Nephron progenitor cell (in vitro differentiated cells): ENCODE measurements at regions not wholly inside any gene's neighbourhood (a gene's known extent, or its start where the extent isn't known, plus 50 kb on each side); places are given as distances from the start of the nearest gene placed in this dataset.

Experiments used
- DNase-seq: peaks from one replicate; pipeline ENCODE4 v3.0.0; 2021
- H3K27ac Mint-ChIP-seq: 2 replicates; pipeline ENCODE4 v1.8.0; 2021; ENCODE audit warnings: mild to moderate bottlenecking, moderate library complexity, mixed read lengths
- H3K27me3 Mint-ChIP-seq: 2 replicates; pipeline ENCODE4 v1.8.0; 2021; ENCODE audit warnings: mild to moderate bottlenecking, low read depth, mixed read lengths; ENCODE audit not compliant: poor library complexity
- H3K36me3 Mint-ChIP-seq: 2 replicates; pipeline ENCODE4 v1.8.0; 2021; ENCODE audit warnings: low read depth, mixed read lengths
- H3K4me1 Mint-ChIP-seq: 2 replicates; pipeline ENCODE4 v1.8.0; 2021; ENCODE audit warnings: mixed read lengths
- H3K4me3 Mint-ChIP-seq: 2 replicates; pipeline ENCODE4 v1.8.0; 2021; ENCODE audit warnings: mild to moderate bottlenecking, moderate library complexity, mixed read lengths
- H3K9me3 Mint-ChIP-seq: 2 replicates; pipeline ENCODE4 v1.8.0; 2021; ENCODE audit warnings: mild to moderate bottlenecking, moderate library complexity, mixed read lengths
- TF ChIP-seq, protein P1 (sequence below): fragments of 200-600 bp; sonication (generic); IDR thresholded peaks from 2 replicates; pipeline ENCODE4 v1.5.0; 2021; ENCODE audit warnings: antibody characterized with exemption

DNA sequence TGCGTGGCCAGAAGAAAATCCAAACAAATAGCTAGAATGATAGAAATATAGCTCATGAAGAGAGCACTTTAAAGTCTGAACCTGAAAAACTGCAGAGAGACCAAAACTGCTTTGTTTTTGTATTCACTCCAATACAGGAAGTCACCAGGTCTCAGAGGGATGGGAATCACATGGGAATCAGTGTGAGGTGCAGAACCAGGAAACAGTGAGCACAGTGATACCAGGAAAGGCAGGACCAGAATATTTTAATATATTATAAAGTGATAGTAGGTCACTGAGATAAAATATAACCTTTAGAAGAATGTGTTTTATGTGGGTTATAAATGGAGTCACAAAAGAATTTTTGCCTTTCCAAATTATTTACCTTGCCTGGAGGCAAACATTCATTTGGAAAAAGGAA is 277.3 kb downstream of the CASP12 start:
- TF ChIP-seq, protein P1, sequence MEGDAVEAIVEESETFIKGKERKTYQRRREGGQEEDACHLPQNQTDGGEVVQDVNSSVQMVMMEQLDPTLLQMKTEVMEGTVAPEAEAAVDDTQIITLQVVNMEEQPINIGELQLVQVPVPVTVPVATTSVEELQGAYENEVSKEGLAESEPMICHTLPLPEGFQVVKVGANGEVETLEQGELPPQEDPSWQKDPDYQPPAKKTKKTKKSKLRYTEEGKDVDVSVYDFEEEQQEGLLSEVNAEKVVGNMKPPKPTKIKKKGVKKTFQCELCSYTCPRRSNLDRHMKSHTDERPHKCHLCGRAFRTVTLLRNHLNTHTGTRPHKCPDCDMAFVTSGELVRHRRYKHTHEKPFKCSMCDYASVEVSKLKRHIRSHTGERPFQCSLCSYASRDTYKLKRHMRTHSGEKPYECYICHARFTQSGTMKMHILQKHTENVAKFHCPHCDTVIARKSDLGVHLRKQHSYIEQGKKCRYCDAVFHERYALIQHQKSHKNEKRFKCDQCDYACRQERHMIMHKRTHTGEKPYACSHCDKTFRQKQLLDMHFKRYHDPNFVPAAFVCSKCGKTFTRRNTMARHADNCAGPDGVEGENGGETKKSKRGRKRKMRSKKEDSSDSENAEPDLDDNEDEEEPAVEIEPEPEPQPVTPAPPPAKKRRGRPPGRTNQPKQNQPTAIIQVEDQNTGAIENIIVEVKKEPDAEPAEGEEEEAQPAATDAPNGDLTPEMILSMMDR, result no peak
- Mint-ChIP-seq H3K4me3 (no peak overlapping the region), H3K9me3 (peaks cover 17% of the 10 kb centered on the region), H3K27ac (no peak overlapping the region), H3K36me3 (no peaks in the 10 kb centered on the region), H3K4me1 (no peaks in the 10 kb centered on the region), H3K27me3 (peaks cover 15% of the 10 kb centered on the region)
- no peak for DNase-seq

DNA sequence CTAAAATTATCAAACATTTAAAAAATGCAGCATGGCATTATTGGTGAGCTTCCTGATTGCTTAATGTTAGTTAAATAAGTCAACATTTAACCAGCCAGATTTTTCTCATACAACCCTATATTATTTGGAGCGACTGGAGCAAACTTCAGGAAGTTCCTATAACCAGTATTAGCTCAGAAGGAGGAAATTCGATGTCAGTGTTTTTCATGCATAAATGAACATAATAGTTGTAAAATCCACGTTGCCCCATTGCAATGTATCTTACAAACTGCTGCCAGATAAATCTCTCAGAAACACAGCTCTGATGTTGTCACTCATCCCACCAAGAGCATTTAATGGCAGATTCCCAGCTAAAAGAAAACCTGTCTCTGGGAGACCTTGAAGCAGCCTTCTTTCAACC is 278.5 kb downstream of the CASP12 start:
- Mint-ChIP-seq H3K4me3 (no peak overlapping the region), H3K27ac (no peak overlapping the region), H3K4me1 (no peaks in the 10 kb centered on the region), H3K27me3 (peaks cover 15% of the 10 kb centered on the region), H3K36me3 (no peaks in the 10 kb centered on the region), H3K9me3 (peaks cover 20% of the 10 kb centered on the region)
- DNase-seq, result no peak
- TF ChIP-seq, protein P1, result no peak

DNA sequence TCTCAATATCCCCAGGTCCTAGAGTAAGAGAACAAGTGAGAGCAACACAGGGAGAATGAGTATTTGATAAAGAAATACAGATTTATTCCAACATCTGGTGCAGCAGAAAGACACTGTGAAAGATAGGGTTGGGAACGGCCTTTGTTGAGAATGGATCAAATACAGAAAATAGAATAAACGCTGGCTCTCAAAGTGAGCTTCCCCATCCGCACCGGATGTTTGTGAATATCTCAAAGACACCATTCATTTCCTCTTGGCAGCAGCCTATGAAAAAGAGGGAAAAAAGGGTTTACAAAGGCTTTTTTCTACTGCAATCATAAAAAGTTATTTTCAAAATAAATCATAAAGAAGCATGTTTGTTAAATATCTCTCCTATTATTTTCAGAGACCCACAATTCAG is 279.3 kb downstream of the CASP12 start:
- Mint-ChIP-seq H3K4me1 (no peaks in the 10 kb centered on the region), H3K27ac (no peak overlapping the region), H3K36me3 (no peaks in the 10 kb centered on the region), H3K9me3 (peaks cover 20% of the 10 kb centered on the region), H3K27me3 (peaks cover 15% of the 10 kb centered on the region), H3K4me3 (no peak overlapping the region)
- no peak for DNase-seq
- TF ChIP-seq, protein P1, result no peak

DNA sequence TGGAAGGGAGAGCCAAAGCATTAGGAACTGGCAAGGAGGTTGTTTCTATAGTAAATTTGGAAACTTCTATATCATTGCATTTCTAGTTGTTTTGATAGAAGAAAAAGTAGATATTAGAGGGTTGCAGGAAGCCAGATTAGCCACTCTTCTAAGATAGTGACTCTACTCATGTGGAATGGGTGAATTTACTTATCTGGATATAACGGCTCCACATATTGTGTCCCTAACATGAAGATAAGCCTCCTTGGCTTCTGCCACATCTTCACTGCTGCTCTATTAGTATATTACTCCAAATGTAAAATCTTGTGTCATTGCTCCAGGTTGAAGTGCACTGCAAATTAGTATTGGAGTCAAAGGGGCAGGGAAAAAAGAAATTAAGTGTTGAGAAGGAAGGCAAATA is 283.3 kb downstream of the CASP12 start:
- Mint-ChIP-seq H3K4me1 (peaks cover 2% of the 10 kb centered on the region), H3K27me3 (peaks cover 10% of the 10 kb centered on the region), H3K4me3 (no peak overlapping the region), H3K36me3 (no peaks in the 10 kb centered on the region), H3K27ac (no peak overlapping the region), H3K9me3 (peaks cover 20% of the 10 kb centered on the region)
- DNase-seq, result no peak
- TF ChIP-seq, protein P1, result no peak

DNA sequence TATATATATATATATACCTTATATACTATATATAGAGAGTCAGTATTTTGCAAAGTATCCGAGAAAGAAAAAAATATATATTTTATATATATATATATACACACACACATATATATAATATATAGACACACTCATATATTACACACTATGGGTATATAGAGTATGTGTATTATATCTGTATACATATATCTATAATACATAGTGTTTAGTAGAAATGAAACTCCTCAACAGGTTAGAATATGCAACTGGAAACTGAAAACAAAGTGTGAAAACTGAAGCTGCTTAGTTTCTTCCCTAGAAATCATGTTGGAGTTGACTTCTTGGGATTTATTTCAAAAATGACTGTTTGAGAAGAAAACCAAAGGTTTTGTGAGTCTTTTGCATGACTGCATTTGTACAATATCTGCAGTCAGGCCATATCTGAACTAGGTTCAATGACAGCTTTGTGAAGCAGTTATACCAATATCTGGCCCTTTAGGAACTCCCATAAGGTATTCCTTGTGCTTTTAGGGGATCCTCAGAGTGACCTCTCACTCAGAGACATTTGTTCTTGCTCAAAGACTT is 284.1 kb downstream of the CASP12 start:
- TF ChIP-seq, protein P1, result no peak
- H3K4me3 Mint-ChIP-seq, result no peak overlapping the region
- peaks cover 10% of the 10 kb centered on the region for H3K27me3 Mint-ChIP-seq
- DNase-seq, result no peak
- H3K4me1 Mint-ChIP-seq, result peaks cover 8% of the 10 kb centered on the region
- no peaks in the 10 kb centered on the region for H3K36me3 Mint-ChIP-seq
- H3K9me3 Mint-ChIP-seq, result peaks cover 20% of the 10 kb centered on the region
- H3K27ac Mint-ChIP-seq, result no peak overlapping the region

DNA sequence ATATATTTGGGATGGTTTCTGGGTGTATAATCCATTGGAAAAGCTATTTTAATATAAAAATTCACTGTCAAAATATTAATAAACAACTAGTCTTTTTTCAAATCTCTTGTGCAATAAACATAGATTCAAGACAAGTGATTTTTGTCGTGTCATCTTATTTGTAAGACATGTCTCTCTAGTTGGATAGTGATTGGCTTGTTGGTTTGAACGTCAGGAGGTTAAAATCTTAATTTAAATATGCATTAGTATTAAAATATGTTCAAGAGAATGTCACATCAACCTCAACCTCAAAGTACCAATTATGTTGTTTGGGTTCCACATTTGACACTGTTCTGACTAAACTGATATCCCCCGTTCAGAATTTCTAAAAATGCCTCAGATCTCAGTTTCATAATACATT is 287.6 kb downstream of the CASP12 start:
- TF ChIP-seq, protein P1, result no peak
- H3K27ac Mint-ChIP-seq, result no peak overlapping the region
- H3K4me1 Mint-ChIP-seq, result peaks cover 8% of the 10 kb centered on the region
- peaks cover 2% of the 10 kb centered on the region for H3K9me3 Mint-ChIP-seq
- H3K27me3 Mint-ChIP-seq, result no peaks in the 10 kb centered on the region
- no peak overlapping the region for H3K4me3 Mint-ChIP-seq
- no peak for DNase-seq
- H3K36me3 Mint-ChIP-seq, result no peaks in the 10 kb centered on the region
